Kidney (tissue), 13 donors: ENCODE measurements at regions not wholly inside any gene's neighbourhood (a gene's known extent, or its start where the extent isn't known, plus 50 kb on each side); places are given as distances from the start of the nearest gene placed in this dataset.

Experiments
- DNase-seq, 5 donors: peaks; one replicate each; pipeline ENCODE4 v3.0.0-alpha.2; 2013 to 2020
- FAIRE-seq: peaks from 2 replicates; lab custom pipeline; 2012; peaks lifted over from hg19 to GRCh38; lab: Jason Lieb, UNC
- H3K27ac ChIP-seq, 2 donors: one replicate each; pipeline ENCODE4 v1.7.0; 2013; ENCODE audit warnings: low read depth in 2 of 2, low read length in 2 of 2, inconsistent platforms in 1 of 2
- H3K27me3 ChIP-seq: one replicate; pipeline ENCODE4 v1.7.1; 2013; ENCODE audit warnings: low read length, inconsistent platforms; ENCODE audit not compliant: control insufficient read depth, insufficient read depth
- H3K36me3 ChIP-seq, 3 donors: one replicate each; pipeline versions ENCODE4 v1.7.0 to v1.7.1; 2013; ENCODE audit warnings: low read length in 3 of 3, control low read depth in 1 of 3, inconsistent platforms in 1 of 3; ENCODE audit not compliant: insufficient read depth in 3 of 3, control insufficient read depth in 2 of 3
- H3K4me1 ChIP-seq, 3 donors: one replicate each; pipeline versions ENCODE4 v1.7.0 to v1.7.1; 2013; ENCODE audit warnings: low read length in 3 of 3, inconsistent platforms in 1 of 3, low read depth in 1 of 3; ENCODE audit not compliant: control insufficient read depth in 2 of 3, insufficient read depth in 2 of 3
- H3K4me3 ChIP-seq, 3 donors: one replicate each; pipeline versions ENCODE4 v1.7.0 to v1.8.1; 2013; ENCODE audit warnings: low read length in 3 of 3, control low read depth in 1 of 3, inconsistent platforms in 1 of 3
- H3K9ac ChIP-seq, 3 donors: one replicate each; pipeline versions ENCODE4 v1.7.0 to v1.7.1; 2013; ENCODE audit warnings: low read length in 3 of 3, control low read depth in 1 of 3, inconsistent platforms in 1 of 3
- H3K9me3 ChIP-seq, 3 donors: one replicate each; pipeline versions ENCODE4 v1.7.0 to v1.7.1; 2013; ENCODE audit warnings: low read length in 3 of 3, control low read depth in 1 of 3, inconsistent platforms in 1 of 3; ENCODE audit not compliant: control insufficient read depth in 2 of 3, insufficient read depth in 1 of 3
- intact Hi-C: fragments of 100-400 bp; cut with DNase I; formaldehyde crosslinking; loops from one replicate; pipeline ENCODE4 v1.11.1; 2022
- TF ChIP-seq, protein P1 (sequence below): IDR thresholded peaks from 3 replicates; pipeline ENCODE4 v1.5.1; 2012; ENCODE audit warnings: mild to moderate bottlenecking, moderate library complexity, borderline replicate concordance; ENCODE audit not compliant: insufficient read depth; ENCODE audit errors: extremely low read depth
- donor health status: control.
- donor health status: control.
- donor health status: control.
- donor health status: control.
- donor health status: control.
- donor health status: DM: yes; HTN: yes; CAD: no.
- donor health status: Normal renal cell carcinoma (clear cell type).

DNA sequence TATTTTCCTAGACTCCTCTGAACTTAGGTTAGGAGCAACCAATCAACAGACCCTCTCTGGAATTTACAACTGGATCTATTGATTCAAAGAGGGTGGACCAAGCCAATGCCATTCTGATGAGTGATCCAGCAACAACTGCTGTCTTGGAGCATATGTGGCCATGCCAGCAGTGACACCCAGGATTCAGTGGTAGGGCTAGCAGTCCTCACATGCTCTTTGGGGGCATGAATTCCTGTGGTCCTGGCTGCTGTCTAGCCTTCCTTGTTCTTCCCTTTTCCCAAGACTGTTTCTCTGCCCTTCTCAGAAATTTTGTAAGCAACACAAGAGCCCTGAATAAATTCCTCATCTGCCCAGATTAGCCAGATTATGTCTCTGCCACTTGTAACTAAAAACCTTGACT, 61.5 kb upstream of the GATB start:
- DNase-seq = no peak
- FAIRE-seq = no peak
- H3K9ac ChIP-seq = no peak overlapping the region

DNA sequence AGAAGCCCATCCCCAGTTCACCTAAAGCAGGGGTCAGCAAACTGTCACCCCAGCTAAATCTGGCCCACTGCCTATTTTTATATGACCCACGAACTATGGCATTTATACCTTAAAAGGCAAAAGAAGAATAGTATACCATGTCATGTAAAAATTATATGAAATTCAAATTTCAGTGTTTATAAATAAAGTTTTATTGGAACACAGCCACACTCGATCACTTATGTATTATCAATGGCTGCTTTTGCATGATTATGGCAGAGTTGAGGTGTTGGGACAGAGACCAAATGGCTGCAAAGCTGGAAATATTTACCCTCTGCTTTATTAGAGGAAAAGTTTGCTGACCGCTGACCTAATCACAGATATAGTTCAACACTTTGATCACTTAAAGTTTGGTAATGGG, 59.2 kb upstream of the GATB start:
- no peaks in the 10 kb centered on the region for H3K27me3 ChIP-seq
- H3K27ac ChIP-seq = no peak overlapping the region
- no peaks in the 10 kb centered on the region for H3K36me3 ChIP-seq
- no peaks in the 10 kb centered on the region for H3K4me1 ChIP-seq
- H3K4me3 ChIP-seq = no peak overlapping the region
- no peak for FAIRE-seq
- H3K9ac ChIP-seq = no peak overlapping the region
- TF ChIP-seq, protein P1, sequence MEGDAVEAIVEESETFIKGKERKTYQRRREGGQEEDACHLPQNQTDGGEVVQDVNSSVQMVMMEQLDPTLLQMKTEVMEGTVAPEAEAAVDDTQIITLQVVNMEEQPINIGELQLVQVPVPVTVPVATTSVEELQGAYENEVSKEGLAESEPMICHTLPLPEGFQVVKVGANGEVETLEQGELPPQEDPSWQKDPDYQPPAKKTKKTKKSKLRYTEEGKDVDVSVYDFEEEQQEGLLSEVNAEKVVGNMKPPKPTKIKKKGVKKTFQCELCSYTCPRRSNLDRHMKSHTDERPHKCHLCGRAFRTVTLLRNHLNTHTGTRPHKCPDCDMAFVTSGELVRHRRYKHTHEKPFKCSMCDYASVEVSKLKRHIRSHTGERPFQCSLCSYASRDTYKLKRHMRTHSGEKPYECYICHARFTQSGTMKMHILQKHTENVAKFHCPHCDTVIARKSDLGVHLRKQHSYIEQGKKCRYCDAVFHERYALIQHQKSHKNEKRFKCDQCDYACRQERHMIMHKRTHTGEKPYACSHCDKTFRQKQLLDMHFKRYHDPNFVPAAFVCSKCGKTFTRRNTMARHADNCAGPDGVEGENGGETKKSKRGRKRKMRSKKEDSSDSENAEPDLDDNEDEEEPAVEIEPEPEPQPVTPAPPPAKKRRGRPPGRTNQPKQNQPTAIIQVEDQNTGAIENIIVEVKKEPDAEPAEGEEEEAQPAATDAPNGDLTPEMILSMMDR = no peak
- intact Hi-C loops = no loop called here
- no peaks in the 10 kb centered on the region for H3K9me3 ChIP-seq
- no peak for DNase-seq

More for the DNA sequence above, 61.5 kb upstream of the GATB start:
- intact Hi-C loops = no loop called here
- H3K27me3 ChIP-seq = no peaks in the 10 kb centered on the region
- H3K4me1 ChIP-seq = no peaks in the 10 kb centered on the region
- TF ChIP-seq, protein P1 = no peak
- H3K27ac ChIP-seq = no peak overlapping the region
- H3K9me3 ChIP-seq = peaks cover 0 to 4% (median 0%) of the 10 kb centered on the region in 3 donors
- H3K4me3 ChIP-seq = no peak overlapping the region
- no peaks in the 10 kb centered on the region for H3K36me3 ChIP-seq

DNA sequence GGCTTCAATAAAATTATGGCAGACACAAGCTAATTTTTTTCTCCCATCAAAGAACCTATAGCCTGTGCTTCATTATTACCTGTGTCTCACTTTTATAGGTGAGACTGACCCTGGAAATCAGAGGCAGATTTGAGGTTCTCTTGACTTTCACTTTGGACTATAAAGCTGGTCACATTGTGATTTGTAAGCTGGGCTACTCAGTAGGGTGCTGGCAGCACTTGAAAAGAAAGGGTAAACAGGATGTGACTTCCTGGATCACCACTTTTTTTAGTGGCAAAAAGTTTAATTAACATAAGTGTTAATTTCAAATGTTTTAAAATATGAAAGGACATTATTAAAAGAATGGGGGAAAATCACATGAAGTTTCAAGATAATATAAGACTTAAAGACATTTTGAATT, 50.6 kb upstream of the GATB start:
- Histone ChIP-seq H3K4me1 (no peaks in the 10 kb centered on the region), H3K36me3 (no peaks in the 10 kb centered on the region), H3K9me3 (no peaks in the 10 kb centered on the region), H3K9ac (no peak overlapping the region), H3K4me3 (no peak overlapping the region), H3K27me3 (no peaks in the 10 kb centered on the region), H3K27ac (no peak overlapping the region)
- TF ChIP-seq, protein P1 = no peak
- DNase-seq (no peak), FAIRE-seq (no peak)
- intact Hi-C loops = no loop called here
